NCI-H1436 treated with DMSO at 0.1 percent for 48 hours (cell line): ENCODE measurements at regions not wholly inside any gene's neighbourhood (a gene's known extent, or its start where the extent isn't known, plus 50 kb on each side); places are given as distances from the start of the nearest gene placed in this dataset.

Experiments
- DNase-seq: peaks from one replicate; lab custom pipeline; 2025; lab: John Stamatoyannopoulos, UW

GRCh38 chr11:114876234-114876633 lies 197.9 kb downstream of the NXPE2 start:
- no peak for DNase-seq

GRCh38 chr11:114877976-114878375 lies 199.6 kb downstream of the NXPE2 start:
- no peak for DNase-seq

- DNase-seq, result no peak
Observed at GRCh38 chr11:114880442-114880841, 202.1 kb downstream of the NXPE2 start.

- DNase-seq, result no peak
Observed at GRCh38 chr11:114883472-114883871, 205.1 kb downstream of the NXPE2 start.

- no peak for DNase-seq
Observed at GRCh38 chr11:114886644-114887265, 208.4 kb downstream of the NXPE2 start.

GRCh38 chr11:114889594-114890011 lies 211.3 kb downstream of the NXPE2 start:
- no peak for DNase-seq

GRCh38 chr11:114890038-114890437 lies 211.7 kb downstream of the NXPE2 start:
- no peak for DNase-seq

GRCh38 chr11:114891911-114892310 lies 213.6 kb downstream of the NXPE2 start:
- DNase-seq, result no peak

GRCh38 chr11:114892381-114893197 lies 214.3 kb downstream of the NXPE2 start:
- no peak for DNase-seq

- DNase-seq, result no peak
Observed at GRCh38 chr11:114893329-114893728, 215.0 kb downstream of the NXPE2 start.

- DNase-seq, result no peak
Observed at GRCh38 chr11:114896594-114896993, 218.3 kb downstream of the NXPE2 start.

GRCh38 chr11:114909866-114910265 lies 231.5 kb downstream of the NXPE2 start:
- no peak for DNase-seq

GRCh38 chr11:114912826-114913225 lies 234.5 kb downstream of the NXPE2 start:
- DNase-seq, result no peak

GRCh38 chr11:114914231-114915005 lies 236.1 kb downstream of the NXPE2 start:
- no peak for DNase-seq

GRCh38 chr11:114915871-114916805 lies 237.8 kb downstream of the NXPE2 start:
- no peak for DNase-seq

GRCh38 chr11:114918286-114918685 lies 240.0 kb downstream of the NXPE2 start:
- DNase-seq, result no peak

GRCh38 chr11:114921697-114922096 lies 243.4 kb downstream of the NXPE2 start:
- DNase-seq, result no peak

GRCh38 chr11:114924042-114924441 lies 245.7 kb downstream of the NXPE2 start:
- no peak for DNase-seq

GRCh38 chr11:114925591-114925990 lies 247.3 kb downstream of the NXPE2 start:
- DNase-seq, result no peak

GRCh38 chr11:114928260-114928870 lies 250.0 kb downstream of the NXPE2 start:
- no peak for DNase-seq

- DNase-seq, result no peak
Observed at GRCh38 chr11:114929351-114930000, 251.1 kb downstream of the NXPE2 start.
